WTC11 (cell line): ENCODE measurements at regions not wholly inside any gene's neighbourhood (a gene's known extent, or its start where the extent isn't known, plus 50 kb on each side); places are given as distances from the start of the nearest gene placed in this dataset.

Source experiments
- CREB1 ChIP-seq: sonication (generic); formaldehyde crosslinking; IDR thresholded peaks from 2 replicates; pipeline ENCODE4 v1.8.0; 2023; ENCODE audit warnings: mild to moderate bottlenecking, missing genetic modification reagents
- TF ChIP-seq, protein P1 (sequence below): fragments of 200-600 bp; IDR thresholded peaks from 2 replicates; pipeline ENCODE4 v1.8.0; 2022; ENCODE audit warnings: antibody characterized with exemption
- TF ChIP-seq, protein P2 (sequence below): sonication (generic); formaldehyde crosslinking; IDR thresholded peaks from 2 replicates; pipeline ENCODE4 v1.8.0; 2022; ENCODE audit warnings: mild to moderate bottlenecking, missing genetic modification reagents

DNA sequence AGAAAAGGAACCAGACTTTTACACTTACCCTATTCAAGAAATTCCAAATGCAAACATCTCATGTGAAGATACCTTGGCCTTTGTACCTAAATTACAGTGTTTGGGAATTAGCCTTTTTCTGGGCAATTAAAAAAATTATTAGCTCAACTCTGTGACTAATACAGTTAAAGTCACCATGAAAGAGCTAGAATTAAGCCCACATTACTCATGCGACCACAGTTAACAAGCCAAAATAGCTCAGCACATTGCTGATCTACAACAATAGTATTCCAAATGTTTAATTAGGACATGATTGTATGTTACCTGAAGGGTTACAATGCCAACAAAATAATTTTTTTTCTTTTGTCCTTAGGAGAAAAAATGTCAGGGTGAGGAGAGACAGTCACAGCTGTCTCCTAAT is 263.6 kb upstream of the GPC6 start:
- TF ChIP-seq, protein P1, sequence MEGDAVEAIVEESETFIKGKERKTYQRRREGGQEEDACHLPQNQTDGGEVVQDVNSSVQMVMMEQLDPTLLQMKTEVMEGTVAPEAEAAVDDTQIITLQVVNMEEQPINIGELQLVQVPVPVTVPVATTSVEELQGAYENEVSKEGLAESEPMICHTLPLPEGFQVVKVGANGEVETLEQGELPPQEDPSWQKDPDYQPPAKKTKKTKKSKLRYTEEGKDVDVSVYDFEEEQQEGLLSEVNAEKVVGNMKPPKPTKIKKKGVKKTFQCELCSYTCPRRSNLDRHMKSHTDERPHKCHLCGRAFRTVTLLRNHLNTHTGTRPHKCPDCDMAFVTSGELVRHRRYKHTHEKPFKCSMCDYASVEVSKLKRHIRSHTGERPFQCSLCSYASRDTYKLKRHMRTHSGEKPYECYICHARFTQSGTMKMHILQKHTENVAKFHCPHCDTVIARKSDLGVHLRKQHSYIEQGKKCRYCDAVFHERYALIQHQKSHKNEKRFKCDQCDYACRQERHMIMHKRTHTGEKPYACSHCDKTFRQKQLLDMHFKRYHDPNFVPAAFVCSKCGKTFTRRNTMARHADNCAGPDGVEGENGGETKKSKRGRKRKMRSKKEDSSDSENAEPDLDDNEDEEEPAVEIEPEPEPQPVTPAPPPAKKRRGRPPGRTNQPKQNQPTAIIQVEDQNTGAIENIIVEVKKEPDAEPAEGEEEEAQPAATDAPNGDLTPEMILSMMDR, result no peak
- TF ChIP-seq CREB1 (CRISPR knock-in tag), result no peak
- TF ChIP-seq, protein P2, sequence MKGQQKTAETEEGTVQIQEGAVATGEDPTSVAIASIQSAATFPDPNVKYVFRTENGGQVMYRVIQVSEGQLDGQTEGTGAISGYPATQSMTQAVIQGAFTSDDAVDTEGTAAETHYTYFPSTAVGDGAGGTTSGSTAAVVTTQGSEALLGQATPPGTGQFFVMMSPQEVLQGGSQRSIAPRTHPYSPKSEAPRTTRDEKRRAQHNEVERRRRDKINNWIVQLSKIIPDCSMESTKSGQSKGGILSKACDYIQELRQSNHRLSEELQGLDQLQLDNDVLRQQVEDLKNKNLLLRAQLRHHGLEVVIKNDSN (CRISPR knock-in tag), result no peak
